ENCODE measurements at regions not wholly inside any gene's neighbourhood (a gene's known extent, or its start where the extent isn't known, plus 50 kb on each side); places are given as distances from the start of the nearest gene placed in this dataset.

DNA sequence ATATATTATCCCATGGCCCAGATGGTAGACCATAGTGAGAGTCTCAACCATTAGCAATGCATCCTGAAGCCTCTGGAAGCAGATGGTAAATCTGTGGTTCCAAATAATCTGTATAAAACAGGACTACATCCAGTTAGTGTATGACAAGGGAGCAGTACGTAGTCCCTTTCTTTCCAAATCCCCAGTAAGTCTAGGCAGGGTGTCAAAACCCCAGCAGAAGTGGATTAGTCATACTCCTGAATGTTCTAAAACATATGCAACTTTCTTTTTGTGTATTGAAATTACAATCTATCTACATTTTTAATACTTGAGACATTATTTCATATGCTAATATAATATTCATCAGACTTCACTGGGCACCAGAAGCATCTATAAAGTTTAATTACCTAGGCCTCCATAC, 295.1 kb upstream of the ANO5 start:
- no peaks in the 10 kb centered on the region for H3K27me3 ChIP-seq
- H3K9me3 ChIP-seq, result no peaks in the 10 kb centered on the region
- H3K27ac ChIP-seq, result no peak overlapping the region
- no peaks in the 10 kb centered on the region for H3K36me3 ChIP-seq
- intact Hi-C loops (cut with DNase I), result no loop called here
- H3K4me3 ChIP-seq, result no peak overlapping the region
- DNase-seq (no peak), ATAC-seq (no peak)
- TF ChIP-seq, protein P1, sequence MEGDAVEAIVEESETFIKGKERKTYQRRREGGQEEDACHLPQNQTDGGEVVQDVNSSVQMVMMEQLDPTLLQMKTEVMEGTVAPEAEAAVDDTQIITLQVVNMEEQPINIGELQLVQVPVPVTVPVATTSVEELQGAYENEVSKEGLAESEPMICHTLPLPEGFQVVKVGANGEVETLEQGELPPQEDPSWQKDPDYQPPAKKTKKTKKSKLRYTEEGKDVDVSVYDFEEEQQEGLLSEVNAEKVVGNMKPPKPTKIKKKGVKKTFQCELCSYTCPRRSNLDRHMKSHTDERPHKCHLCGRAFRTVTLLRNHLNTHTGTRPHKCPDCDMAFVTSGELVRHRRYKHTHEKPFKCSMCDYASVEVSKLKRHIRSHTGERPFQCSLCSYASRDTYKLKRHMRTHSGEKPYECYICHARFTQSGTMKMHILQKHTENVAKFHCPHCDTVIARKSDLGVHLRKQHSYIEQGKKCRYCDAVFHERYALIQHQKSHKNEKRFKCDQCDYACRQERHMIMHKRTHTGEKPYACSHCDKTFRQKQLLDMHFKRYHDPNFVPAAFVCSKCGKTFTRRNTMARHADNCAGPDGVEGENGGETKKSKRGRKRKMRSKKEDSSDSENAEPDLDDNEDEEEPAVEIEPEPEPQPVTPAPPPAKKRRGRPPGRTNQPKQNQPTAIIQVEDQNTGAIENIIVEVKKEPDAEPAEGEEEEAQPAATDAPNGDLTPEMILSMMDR (IDR thresholded peaks at IDR 0.05), result no peak
- peaks cover 0 to 4% (median 0%) of the 10 kb centered on the region in 9 donors for H3K4me1 ChIP-seq
- 71 to 78% methylated on average over 1 of the region's 1 CpG for WGBS, 2 donors

DNA sequence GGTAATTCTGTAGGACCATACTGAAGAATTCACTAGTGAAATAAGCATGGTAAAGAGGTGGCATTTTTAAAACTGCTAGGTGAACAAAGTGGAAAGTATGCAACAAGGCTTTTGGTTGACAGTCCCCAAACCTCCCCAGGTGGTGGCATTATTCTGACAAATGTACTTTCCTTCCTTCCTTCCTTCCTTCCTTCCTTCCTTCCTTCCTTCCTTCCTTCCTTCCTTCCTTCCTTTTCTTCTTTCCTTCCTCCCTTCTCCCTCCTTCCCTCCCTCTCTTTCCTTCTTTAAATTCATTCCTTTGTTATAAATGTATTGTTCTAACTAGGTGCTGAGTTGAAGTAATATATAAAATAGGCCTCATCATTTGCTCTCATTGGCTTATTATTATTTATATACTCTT, 284.7 kb upstream of the ANO5 start:
- no peaks in the 10 kb centered on the region for H3K36me3 ChIP-seq
- ATAC-seq, result no peak
- H3K9me3 ChIP-seq, result no peaks in the 10 kb centered on the region
- H3K4me3 ChIP-seq, result no peak overlapping the region
- H3K4me1 ChIP-seq, result peaks cover 0 to 15% (median 0%) of the 10 kb centered on the region in 9 donors
- no peak for DNase-seq
- intact Hi-C loops (cut with DNase I), result no loop called here
- H3K27ac ChIP-seq, result no peak overlapping the region
- TF ChIP-seq, protein P1 (IDR thresholded peaks at IDR 0.05), result no peak
- no peaks in the 10 kb centered on the region for H3K27me3 ChIP-seq

DNA sequence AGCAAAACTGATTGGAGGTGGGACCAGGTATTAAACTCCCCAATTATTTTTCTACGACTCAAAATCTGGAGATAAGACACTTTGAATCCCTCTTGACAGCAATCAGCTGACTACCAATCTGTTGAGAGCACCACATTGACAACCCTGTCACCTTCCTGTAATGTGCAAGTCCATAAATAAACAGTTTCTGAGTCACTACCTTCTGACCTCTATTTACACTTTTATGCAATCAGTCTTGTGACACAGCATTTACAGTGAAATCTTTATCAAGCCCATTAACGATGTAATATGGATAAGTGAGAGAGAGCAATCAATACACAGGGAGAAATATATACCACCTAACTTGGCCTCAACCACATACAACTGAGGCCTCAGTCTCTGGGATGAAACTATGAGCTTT, 283.7 kb upstream of the ANO5 start:
- Histone ChIP-seq H3K4me3 (no peak overlapping the region), H3K9me3 (peaks cover 0 to 4% (median 0%) of the 10 kb centered on the region in 11 donors), H3K27me3 (no peaks in the 10 kb centered on the region), H3K27ac (no peak overlapping the region), H3K4me1 (peaks cover 0 to 15% (median 0%) of the 10 kb centered on the region in 9 donors), H3K36me3 (no peaks in the 10 kb centered on the region)
- no peak for ATAC-seq
- WGBS, 2 donors, result 40 to 57% methylated on average over 2 of the region's 2 CpGs
- DNase-seq, result no peak
- intact Hi-C loops (cut with DNase I), result no loop called here
- TF ChIP-seq, protein P1 (IDR thresholded peaks at IDR 0.05), result no peak

DNA sequence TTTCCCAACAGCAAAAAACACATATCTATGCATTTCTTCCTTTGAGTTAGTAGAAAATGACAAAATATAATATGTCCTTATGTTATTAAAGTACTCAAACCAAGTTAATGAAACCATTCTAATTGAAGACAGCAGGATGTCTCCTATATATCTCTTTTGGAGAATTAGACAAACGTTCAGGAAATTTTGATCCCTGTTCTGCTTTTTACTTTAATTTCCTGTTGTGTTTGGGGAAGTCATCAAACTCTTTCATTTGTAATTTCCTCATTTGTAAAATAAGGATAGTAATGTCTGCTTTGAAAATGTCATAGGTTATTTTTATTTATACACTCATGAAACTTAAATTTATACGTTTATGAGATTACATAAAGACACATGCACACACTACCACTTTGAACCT, 281.8 kb upstream of the ANO5 start:
- ATAC-seq, result no peak
- Histone ChIP-seq H3K9me3 (peaks cover 0 to 12% (median 0%) of the 10 kb centered on the region in 11 donors), H3K36me3 (no peaks in the 10 kb centered on the region), H3K27me3 (no peaks in the 10 kb centered on the region), H3K4me1 (peaks cover 0 to 15% (median 0%) of the 10 kb centered on the region in 9 donors), H3K27ac (no peak overlapping the region), H3K4me3 (no peak overlapping the region)
- intact Hi-C loops (cut with DNase I), result loop anchor here in 1 of 10 donors (10.0 kb wide), 1 partner anchor 64 kb away; no protein-coding TSS in a partner anchor
- TF ChIP-seq, protein P1 (IDR thresholded peaks at IDR 0.05), result no peak
- WGBS, 2 donors, result 53 to 65% methylated on average over 2 of the region's 2 CpGs
- DNase-seq, result no peak
